ENCODE measurements at regions not wholly inside any gene's neighbourhood (a gene's known extent, or its start where the extent isn't known, plus 50 kb on each side); places are given as distances from the start of the nearest gene placed in this dataset.

- TF ChIP-seq CTCF (IDR thresholded peaks at IDR 0.05) (no peak), ZFX (IDR thresholded peaks at IDR 0.05; ENCODE audit: borderline replicate concordance) (no peak)
These were observed 83.4 kb upstream of the POU1F1 start for GRCh38 chr3:87359826-87360225.
